Sigmoid colon (tissue), 4 donors: ENCODE measurements at regions not wholly inside any gene's neighbourhood (a gene's known extent, or its start where the extent isn't known, plus 50 kb on each side); places are given as distances from the start of the nearest gene placed in this dataset.

Experiments
- EP300 ChIP-seq, 4 donors: sonication (generic); formaldehyde crosslinking; IDR thresholded peaks; one replicate each; pipeline ENCODE4 v1.6.1; 2017; ENCODE audit warnings: antibody characterized with exemption in 4 of 4
- POLR2A ChIP-seq, 2 donors: fragments of 450-650 bp; IDR thresholded peaks; one replicate each; pipeline ENCODE4 v1.6.1; 2016; ENCODE audit warnings: antibody characterized with exemption in 2 of 2, mild to moderate bottlenecking in 2 of 2, moderate library complexity in 2 of 2

DNA sequence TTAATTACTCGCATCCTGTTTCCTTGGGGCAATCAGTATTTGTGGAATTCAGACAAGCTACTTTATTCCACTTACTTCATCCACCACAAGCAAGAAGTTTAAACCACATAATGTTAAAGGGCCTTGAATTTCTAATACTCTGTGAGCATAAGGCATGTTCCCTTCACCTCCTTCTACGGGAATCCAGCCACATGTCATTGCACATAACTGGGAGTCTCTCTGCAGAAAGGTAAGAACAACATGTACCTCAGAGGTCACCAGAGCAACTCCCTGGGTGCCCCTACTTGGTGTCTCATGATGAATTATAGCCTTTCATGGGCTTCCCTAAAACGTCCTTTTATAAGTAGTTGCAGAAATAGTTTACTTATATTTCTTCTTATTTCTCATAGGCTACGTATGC, 553.2 kb downstream of the DTWD2 start:
- TF ChIP-seq POLR2A (IDR thresholded peaks at IDR 0.05), result no peak
- TF ChIP-seq EP300 (IDR thresholded peaks at IDR 0.05), result no peak
